Gastrocnemius medialis (tissue), 4 donors: ENCODE measurements at regions not wholly inside any gene's neighbourhood (a gene's known extent, or its start where the extent isn't known, plus 50 kb on each side); places are given as distances from the start of the nearest gene placed in this dataset.

Experiments used
- POLR2A ChIP-seq, 2 donors: fragments of 450-650 bp; IDR thresholded peaks; one replicate each; pipeline ENCODE4 v1.6.1; 2017; ENCODE audit warnings: antibody characterized with exemption in 2 of 2, mild to moderate bottlenecking in 2 of 2, moderate library complexity in 2 of 2
- TF ChIP-seq, protein P1 (sequence below), 5 experiments: fragments of 450-650 bp in 3 of 5; fragments of 200-600 bp in 2 of 5; sonication (generic) in 2 of 5; IDR thresholded peaks in 4 of 5; conservative IDR thresholded peaks in 1 of 5; 1 replicate in 4 of 5; 2 replicates in 1 of 5; pipeline ENCODE4 v1.5.1; 2016 to 2019; ENCODE audit warnings: antibody characterized with exemption in 5 of 5, mild to moderate bottlenecking in 3 of 5, moderate library complexity in 3 of 5

DNA sequence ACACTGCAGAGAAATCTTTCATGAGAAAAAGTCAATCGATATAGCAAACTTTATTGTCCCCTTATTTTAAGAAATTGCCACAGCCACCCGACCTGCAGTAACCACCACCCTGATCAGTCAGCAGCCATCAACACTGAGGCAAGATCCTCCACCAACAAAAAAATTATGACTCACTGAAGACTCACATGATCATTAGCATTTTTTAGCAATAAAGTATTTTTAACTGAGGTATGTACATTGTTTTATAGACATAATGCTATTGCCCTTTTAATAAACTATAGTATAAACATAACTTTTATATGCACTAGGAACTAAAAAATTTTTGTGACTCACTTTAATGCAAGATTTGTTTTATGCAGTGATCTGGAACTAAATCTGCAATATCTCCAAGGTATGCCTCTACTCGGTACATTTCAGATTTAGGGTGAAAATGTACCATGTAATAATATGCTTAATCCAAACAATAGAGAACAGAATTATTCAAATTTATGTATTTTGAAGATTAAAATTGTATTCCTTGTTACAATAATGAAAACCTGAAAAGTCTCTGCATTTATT is 79.2 kb upstream of the CEP126 start:
- no peak for TF ChIP-seq POLR2A (IDR thresholded peaks at IDR 0.05)
- TF ChIP-seq, protein P1, sequence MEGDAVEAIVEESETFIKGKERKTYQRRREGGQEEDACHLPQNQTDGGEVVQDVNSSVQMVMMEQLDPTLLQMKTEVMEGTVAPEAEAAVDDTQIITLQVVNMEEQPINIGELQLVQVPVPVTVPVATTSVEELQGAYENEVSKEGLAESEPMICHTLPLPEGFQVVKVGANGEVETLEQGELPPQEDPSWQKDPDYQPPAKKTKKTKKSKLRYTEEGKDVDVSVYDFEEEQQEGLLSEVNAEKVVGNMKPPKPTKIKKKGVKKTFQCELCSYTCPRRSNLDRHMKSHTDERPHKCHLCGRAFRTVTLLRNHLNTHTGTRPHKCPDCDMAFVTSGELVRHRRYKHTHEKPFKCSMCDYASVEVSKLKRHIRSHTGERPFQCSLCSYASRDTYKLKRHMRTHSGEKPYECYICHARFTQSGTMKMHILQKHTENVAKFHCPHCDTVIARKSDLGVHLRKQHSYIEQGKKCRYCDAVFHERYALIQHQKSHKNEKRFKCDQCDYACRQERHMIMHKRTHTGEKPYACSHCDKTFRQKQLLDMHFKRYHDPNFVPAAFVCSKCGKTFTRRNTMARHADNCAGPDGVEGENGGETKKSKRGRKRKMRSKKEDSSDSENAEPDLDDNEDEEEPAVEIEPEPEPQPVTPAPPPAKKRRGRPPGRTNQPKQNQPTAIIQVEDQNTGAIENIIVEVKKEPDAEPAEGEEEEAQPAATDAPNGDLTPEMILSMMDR (IDR thresholded peaks at IDR 0.05 in 4 of 5, conservative IDR thresholded peaks at IDR 0.05 in 1 of 5): no peak
